ENCODE measurements at regions not wholly inside any gene's neighbourhood (a gene's known extent, or its start where the extent isn't known, plus 50 kb on each side); places are given as distances from the start of the nearest gene placed in this dataset.

DNA sequence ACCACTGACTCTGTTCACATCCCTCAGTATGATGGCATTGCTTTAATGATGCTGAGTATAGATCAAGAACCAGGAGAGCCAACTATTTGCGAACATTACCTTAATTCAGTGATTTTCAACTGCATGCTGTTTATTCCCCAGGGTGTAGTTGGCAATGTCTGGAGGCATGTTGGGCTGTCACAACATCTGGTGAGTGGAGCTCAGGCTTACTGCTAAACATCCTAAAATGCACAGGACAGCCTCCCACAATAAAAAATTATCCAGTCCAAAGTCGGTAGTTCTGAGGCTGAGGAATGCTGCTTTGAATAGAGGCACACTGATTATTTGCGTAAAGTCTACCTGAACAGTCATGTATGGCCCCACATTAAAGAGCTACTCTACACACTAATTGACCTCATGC lies 94.8 kb upstream of the OPRM1 start:
- no peak for TF ChIP-seq POLR2A (IDR thresholded peaks at IDR 0.05)
- TF ChIP-seq, protein P1, sequence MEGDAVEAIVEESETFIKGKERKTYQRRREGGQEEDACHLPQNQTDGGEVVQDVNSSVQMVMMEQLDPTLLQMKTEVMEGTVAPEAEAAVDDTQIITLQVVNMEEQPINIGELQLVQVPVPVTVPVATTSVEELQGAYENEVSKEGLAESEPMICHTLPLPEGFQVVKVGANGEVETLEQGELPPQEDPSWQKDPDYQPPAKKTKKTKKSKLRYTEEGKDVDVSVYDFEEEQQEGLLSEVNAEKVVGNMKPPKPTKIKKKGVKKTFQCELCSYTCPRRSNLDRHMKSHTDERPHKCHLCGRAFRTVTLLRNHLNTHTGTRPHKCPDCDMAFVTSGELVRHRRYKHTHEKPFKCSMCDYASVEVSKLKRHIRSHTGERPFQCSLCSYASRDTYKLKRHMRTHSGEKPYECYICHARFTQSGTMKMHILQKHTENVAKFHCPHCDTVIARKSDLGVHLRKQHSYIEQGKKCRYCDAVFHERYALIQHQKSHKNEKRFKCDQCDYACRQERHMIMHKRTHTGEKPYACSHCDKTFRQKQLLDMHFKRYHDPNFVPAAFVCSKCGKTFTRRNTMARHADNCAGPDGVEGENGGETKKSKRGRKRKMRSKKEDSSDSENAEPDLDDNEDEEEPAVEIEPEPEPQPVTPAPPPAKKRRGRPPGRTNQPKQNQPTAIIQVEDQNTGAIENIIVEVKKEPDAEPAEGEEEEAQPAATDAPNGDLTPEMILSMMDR (IDR thresholded peaks at IDR 0.05): no peak

Measured in right lobe of liver (tissue), 4 donors.